SU-DHL-6 (cell line): ENCODE measurements at regions not wholly inside any gene's neighbourhood (a gene's known extent, or its start where the extent isn't known, plus 50 kb on each side); places are given as distances from the start of the nearest gene placed in this dataset.

Source experiments
- H2AFZ ChIP-seq: fragments of 200-600 bp; sonication (generic); 2 replicates; pipeline ENCODE4 v1.6.1; 2014; ENCODE audit warnings: low read depth, mild to moderate bottlenecking, moderate library complexity, mixed read lengths, antibody characterized with exemption, low read length; ENCODE audit not compliant: severe bottlenecking
- H3F3A ChIP-seq: fragments of 200-600 bp; shearing (Covaris generic); 2 replicates; pipeline ENCODE4 v1.6.0; 2016; ENCODE audit warnings: antibody characterized with exemption, mild to moderate bottlenecking; ENCODE audit not compliant: insufficient read depth
- H3K27ac ChIP-seq: fragments of 200-600 bp; sonication (generic); 2 replicates; pipeline ENCODE4 v1.5.1; 2016; ENCODE audit warnings: low read depth, mild to moderate bottlenecking, low read length, moderate library complexity, mixed read lengths
- H3K27me3 ChIP-seq: fragments of 200-600 bp; sonication (generic), shearing (Covaris generic); 2 replicates; pipeline ENCODE4 v1.6.0; 2014; ENCODE audit warnings: mild to moderate bottlenecking, low read length
- H3K36me3 ChIP-seq: fragments of 200-600 bp; sonication (generic); 2 replicates; pipeline ENCODE4 v1.6.1; 2014; ENCODE audit warnings: mild to moderate bottlenecking, low read length, mixed read lengths
- H3K4me2 ChIP-seq: fragments of 300-600, 200-600 bp; shearing (Covaris generic), sonication (generic); 2 replicates; pipeline ENCODE4 v1.6.0; 2014; ENCODE audit warnings: low read length, low read depth, mild to moderate bottlenecking; ENCODE audit not compliant: poor library complexity, severe bottlenecking
- H3K4me3 ChIP-seq: fragments of 200-600 bp; sonication (generic); 2 replicates; pipeline ENCODE4 v1.5.1; 2014; ENCODE audit warnings: antibody characterized with exemption, low read length, mild to moderate bottlenecking, mixed read lengths; ENCODE audit not compliant: insufficient read depth, poor library complexity, severe bottlenecking
- H3K79me2 ChIP-seq: fragments of 200-600 bp; sonication (generic); 2 replicates; pipeline ENCODE4 v1.6.1; 2014; ENCODE audit warnings: mild to moderate bottlenecking, low read length, moderate library complexity; ENCODE audit not compliant: insufficient read depth
- H3K9ac ChIP-seq: fragments of 200-600 bp; sonication (generic); 2 replicates; pipeline ENCODE4 v1.7.0; 2014; ENCODE audit warnings: mild to moderate bottlenecking, low read length
- H3K9me2 ChIP-seq: fragments of 200-600 bp; sonication (generic); replicated peaks from 2 replicates; pipeline ENCODE4 v1.6.1; 2014; ENCODE audit warnings: low read length; ENCODE audit not compliant: insufficient read depth
- H3K9me3 ChIP-seq: fragments of 200-600 bp; sonication (generic); 2 replicates; pipeline ENCODE4 v1.6.1; 2014; ENCODE audit warnings: low read length, mixed read lengths; ENCODE audit not compliant: insufficient read depth
- H4K20me1 ChIP-seq: fragments of 200-600 bp; sonication (generic); 2 replicates; pipeline ENCODE4 v1.6.1; 2014; ENCODE audit warnings: low read depth, mild to moderate bottlenecking, antibody characterized with exemption, low read length, moderate library complexity, mixed read lengths
- EZH2phosphoT487 ChIP-seq: fragments of 200-600 bp; sonication (generic), shearing (Covaris generic); conservative IDR thresholded peaks from 2 replicates; pipeline ENCODE4 v1.6.1; 2018; ENCODE audit warnings: mild to moderate bottlenecking, antibody characterized with exemption, low read length, moderate library complexity, mixed read lengths
- TF ChIP-seq, protein P1 (sequence below): fragments of 200-600 bp; sonication (generic); IDR thresholded peaks from one replicate; pipeline ENCODE4 v1.5.1; 2017; ENCODE audit warnings: antibody characterized with exemption, mild to moderate bottlenecking, low read length, moderate library complexity; ENCODE audit not compliant: insufficient read depth, poor library complexity, severe bottlenecking

DNA sequence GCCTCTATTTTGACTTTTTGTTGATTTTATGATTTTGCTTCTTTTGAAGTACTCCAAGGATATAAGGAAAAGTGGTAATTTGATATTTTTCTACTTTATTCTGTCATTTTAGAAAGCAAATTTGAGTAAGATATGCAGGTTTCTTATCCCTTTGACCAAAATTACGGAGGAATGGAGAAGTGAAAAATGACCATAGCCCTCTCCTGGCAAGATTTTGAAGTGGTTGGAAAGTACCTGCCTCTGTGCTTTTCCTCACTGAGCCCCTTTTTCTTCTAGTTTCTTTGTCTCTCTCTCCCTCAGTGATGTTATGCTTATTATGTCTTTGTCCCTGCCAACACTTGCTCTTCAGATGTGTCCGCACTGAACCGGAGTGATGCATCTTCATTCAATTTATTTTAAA lies 898.1 kb downstream of the EPHA4 start:
- H3K9me2 ChIP-seq, result no peaks in the 10 kb centered on the region
- H3K4me3 ChIP-seq, result no peak overlapping the region
- H3F3A ChIP-seq, result no peaks in the 10 kb centered on the region
- H3K9me3 ChIP-seq, result no peaks in the 10 kb centered on the region
- H2AFZ ChIP-seq, result no peak overlapping the region
- no peaks in the 10 kb centered on the region for H3K36me3 ChIP-seq
- no peaks in the 10 kb centered on the region for H3K27me3 ChIP-seq
- no peak overlapping the region for H3K9ac ChIP-seq
- no peaks in the 10 kb centered on the region for H3K79me2 ChIP-seq
- no peak overlapping the region for H3K27ac ChIP-seq
- no peaks in the 10 kb centered on the region for H4K20me1 ChIP-seq
- no peak overlapping the region for H3K4me2 ChIP-seq
- TF ChIP-seq EZH2phosphoT487, result no peak
- TF ChIP-seq, protein P1, sequence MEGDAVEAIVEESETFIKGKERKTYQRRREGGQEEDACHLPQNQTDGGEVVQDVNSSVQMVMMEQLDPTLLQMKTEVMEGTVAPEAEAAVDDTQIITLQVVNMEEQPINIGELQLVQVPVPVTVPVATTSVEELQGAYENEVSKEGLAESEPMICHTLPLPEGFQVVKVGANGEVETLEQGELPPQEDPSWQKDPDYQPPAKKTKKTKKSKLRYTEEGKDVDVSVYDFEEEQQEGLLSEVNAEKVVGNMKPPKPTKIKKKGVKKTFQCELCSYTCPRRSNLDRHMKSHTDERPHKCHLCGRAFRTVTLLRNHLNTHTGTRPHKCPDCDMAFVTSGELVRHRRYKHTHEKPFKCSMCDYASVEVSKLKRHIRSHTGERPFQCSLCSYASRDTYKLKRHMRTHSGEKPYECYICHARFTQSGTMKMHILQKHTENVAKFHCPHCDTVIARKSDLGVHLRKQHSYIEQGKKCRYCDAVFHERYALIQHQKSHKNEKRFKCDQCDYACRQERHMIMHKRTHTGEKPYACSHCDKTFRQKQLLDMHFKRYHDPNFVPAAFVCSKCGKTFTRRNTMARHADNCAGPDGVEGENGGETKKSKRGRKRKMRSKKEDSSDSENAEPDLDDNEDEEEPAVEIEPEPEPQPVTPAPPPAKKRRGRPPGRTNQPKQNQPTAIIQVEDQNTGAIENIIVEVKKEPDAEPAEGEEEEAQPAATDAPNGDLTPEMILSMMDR, result no peak

DNA sequence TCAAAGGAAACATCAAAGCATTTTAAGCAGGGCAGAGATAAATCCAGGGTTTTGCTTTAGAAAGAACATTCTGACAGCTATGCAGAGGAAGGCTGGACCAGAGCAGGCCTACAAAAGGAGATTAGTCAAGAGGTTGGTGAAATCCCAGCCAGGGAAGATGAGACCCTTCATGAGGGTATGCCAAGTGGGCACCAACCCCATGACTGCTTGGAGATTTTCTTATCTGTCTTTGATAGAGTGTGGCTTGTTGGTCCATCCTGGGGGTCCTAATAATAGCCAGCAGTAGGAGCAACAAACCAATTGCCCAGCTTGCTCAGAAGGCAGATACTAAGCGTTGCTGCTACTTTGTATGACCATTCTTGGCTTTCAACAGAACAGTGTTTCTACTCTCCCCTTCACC lies 895.4 kb downstream of the EPHA4 start:
- H3K4me3 ChIP-seq, result no peak overlapping the region
- H3K9me2 ChIP-seq, result no peaks in the 10 kb centered on the region
- H3K79me2 ChIP-seq, result no peaks in the 10 kb centered on the region
- H3K27me3 ChIP-seq, result no peaks in the 10 kb centered on the region
- no peak overlapping the region for H3K27ac ChIP-seq
- H3F3A ChIP-seq, result no peaks in the 10 kb centered on the region
- H3K4me2 ChIP-seq, result no peak overlapping the region
- no peaks in the 10 kb centered on the region for H3K36me3 ChIP-seq
- H3K9ac ChIP-seq, result no peak overlapping the region
- TF ChIP-seq EZH2phosphoT487, result no peak
- TF ChIP-seq, protein P1, result no peak
- H4K20me1 ChIP-seq, result no peaks in the 10 kb centered on the region
- H3K9me3 ChIP-seq, result no peaks in the 10 kb centered on the region
- no peak overlapping the region for H2AFZ ChIP-seq

DNA sequence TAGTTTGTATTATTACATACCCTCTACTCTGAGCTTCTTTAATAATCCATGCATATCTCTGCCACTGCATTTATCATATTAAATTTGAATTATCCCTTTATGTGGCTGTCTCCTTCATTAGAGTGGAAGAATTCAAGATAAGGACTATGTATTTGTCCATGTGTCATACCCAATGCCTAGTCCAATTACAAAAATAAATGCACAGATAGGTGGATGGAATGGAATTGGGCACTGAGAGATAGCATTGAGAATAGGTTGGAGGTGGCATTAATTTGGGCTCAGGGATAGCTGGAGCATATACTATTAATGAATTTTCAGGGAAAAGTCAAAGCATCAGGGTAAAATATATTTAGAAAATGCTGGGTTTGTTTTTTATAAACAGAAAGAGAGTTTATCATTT lies 893.2 kb downstream of the EPHA4 start:
- Histone ChIP-seq H2AFZ (no peak overlapping the region), H3K4me2 (no peak overlapping the region), H3K79me2 (no peaks in the 10 kb centered on the region), H3K27ac (no peak overlapping the region), H3K4me3 (no peak overlapping the region), H3K9ac (no peak overlapping the region), H3K36me3 (no peaks in the 10 kb centered on the region), H3K9me2 (no peaks in the 10 kb centered on the region), H4K20me1 (no peaks in the 10 kb centered on the region), H3K9me3 (no peaks in the 10 kb centered on the region), H3K27me3 (no peaks in the 10 kb centered on the region), H3F3A (no peaks in the 10 kb centered on the region)
- TF ChIP-seq, protein P1, result no peak
- TF ChIP-seq EZH2phosphoT487, result no peak
